Sigmoid colon (tissue), 6 donors: ENCODE measurements at regions not wholly inside any gene's neighbourhood (a gene's known extent, or its start where the extent isn't known, plus 50 kb on each side); places are given as distances from the start of the nearest gene placed in this dataset.

ENCODE experiments used
- DNase-seq: peaks from one replicate; pipeline ENCODE4 v3.0.0-alpha.2; 2019
- H3K27ac ChIP-seq, 4 donors: fragments of 200-600 bp; sonication (generic); one replicate each; pipeline ENCODE4 v1.5.1; 2016 to 2019; ENCODE audit warnings: mild to moderate bottlenecking in 1 of 4
- H3K27me3 ChIP-seq, 3 donors: fragments of 200-600 bp; sonication (generic); one replicate each; pipeline ENCODE4 v1.5.1; 2019; ENCODE audit warnings: mild to moderate bottlenecking in 1 of 3
- H3K36me3 ChIP-seq, 4 donors: fragments of 200-600 bp; sonication (generic); one replicate each; pipeline ENCODE4 v1.5.1; 2016 to 2019
- H3K4me1 ChIP-seq, 4 donors: fragments of 200-600 bp; sonication (generic); one replicate each; pipeline ENCODE4 v1.5.1; 2017 to 2019
- H3K4me3 ChIP-seq, 4 donors: fragments of 200-600 bp; sonication (generic); one replicate each; pipeline ENCODE4 v1.5.1; 2017 to 2019; ENCODE audit warnings: mild to moderate bottlenecking in 2 of 4, moderate library complexity in 1 of 4
- H3K9me3 ChIP-seq, 4 donors: fragments of 200-600 bp in 3 of 4; sonication (generic) in 3 of 4; one replicate each; pipeline versions ENCODE4 v1.5.1 to v1.6.1; 2013 to 2019
- CTCF ChIP-seq, 4 experiments: fragments of 450-650 bp in 3 of 4; fragments of 200-600 bp in 1 of 4; IDR thresholded peaks; one replicate each; pipeline ENCODE4 v1.5.1; 2016 to 2019; ENCODE audit warnings: antibody characterized with exemption in 4 of 4, mild to moderate bottlenecking in 3 of 4, moderate library complexity in 2 of 4
- EP300 ChIP-seq, 4 donors: sonication (generic); formaldehyde crosslinking; IDR thresholded peaks; one replicate each; pipeline ENCODE4 v1.6.1; 2017; ENCODE audit warnings: antibody characterized with exemption in 4 of 4
- POLR2A ChIP-seq, 2 donors: fragments of 450-650 bp; IDR thresholded peaks; one replicate each; pipeline ENCODE4 v1.6.1; 2016; ENCODE audit warnings: antibody characterized with exemption in 2 of 2, mild to moderate bottlenecking in 2 of 2, moderate library complexity in 2 of 2
- POLR2AphosphoS5 ChIP-seq, 4 donors: sonication (generic); formaldehyde crosslinking; IDR thresholded peaks; one replicate each; pipeline ENCODE4 v1.6.1; 2017; ENCODE audit warnings: antibody characterized with exemption in 4 of 4
- WGBS, 2 donors: extraction: QIAGEN DNeasy Blood & Tissue Kit; methylation state at CpG; one replicate each; pipeline ENCODE4 v1.1.7; 2013; 5-methylcytosine and 5-hydroxymethylcytosine counted together
- intact Hi-C: fragments of 100-400 bp; cut with DNase I; formaldehyde crosslinking; loops from one replicate; pipeline ENCODE4 v1.15.1; 2023
- donor health status: healthy with polysubstance abuse.
- donor health status: healthy.

GRCh38 chr12:58097741-58098140, 156.4 kb downstream of the ATP23 start:
- H3K4me1 ChIP-seq: no peaks in the 10 kb centered on the region
- TF ChIP-seq POLR2AphosphoS5 (IDR thresholded peaks at IDR 0.05) (no peak), EP300 (IDR thresholded peaks at IDR 0.05) (no peak), CTCF (IDR thresholded peaks at IDR 0.05) (no peak), POLR2A (IDR thresholded peaks at IDR 0.05) (no peak)
- no peak for DNase-seq
- 75 to 81% methylated on average over 3 of the region's 3 CpGs for WGBS, 2 donors
- H3K36me3 ChIP-seq: no peaks in the 10 kb centered on the region
- intact Hi-C loops: no loop called here
- H3K27ac ChIP-seq: no peak overlapping the region
- no peak overlapping the region for H3K4me3 ChIP-seq
- H3K9me3 ChIP-seq: peaks cover 0 to 3% (median 1%) of the 10 kb centered on the region in 4 donors
- no peaks in the 10 kb centered on the region for H3K27me3 ChIP-seq

- intact Hi-C loops: no loop called here
- no peaks in the 10 kb centered on the region for H3K27me3 ChIP-seq
- peaks cover 0 to 3% (median 1%) of the 10 kb centered on the region in 4 donors for H3K9me3 ChIP-seq
- 79% methylated on average over 4 of the region's 4 CpGs for WGBS, 2 donors
- no peak for DNase-seq
- TF ChIP-seq CTCF (IDR thresholded peaks at IDR 0.05) (no peak), POLR2AphosphoS5 (IDR thresholded peaks at IDR 0.05) (no peak), EP300 (IDR thresholded peaks at IDR 0.05) (no peak), POLR2A (IDR thresholded peaks at IDR 0.05) (no peak)
- no peaks in the 10 kb centered on the region for H3K36me3 ChIP-seq
- H3K4me1 ChIP-seq: no peaks in the 10 kb centered on the region
- H3K4me3 ChIP-seq: no peak overlapping the region
- no peak overlapping the region for H3K27ac ChIP-seq
Measured at GRCh38 chr12:58099476-58099875, 158.1 kb downstream of the ATP23 start.

GRCh38 chr12:58104351-58104755, 163.0 kb downstream of the ATP23 start:
- H3K9me3 ChIP-seq: peaks cover 0 to 3% (median 1%) of the 10 kb centered on the region in 4 donors
- no peak for TF ChIP-seq POLR2A (IDR thresholded peaks at IDR 0.05)
- no peak for TF ChIP-seq CTCF (IDR thresholded peaks at IDR 0.05)
- no peak for TF ChIP-seq EP300 (IDR thresholded peaks at IDR 0.05)
- no peak for TF ChIP-seq POLR2AphosphoS5 (IDR thresholded peaks at IDR 0.05)
- no peaks in the 10 kb centered on the region for H3K36me3 ChIP-seq
- intact Hi-C loops: no loop called here
- H3K4me1 ChIP-seq: no peaks in the 10 kb centered on the region
- H3K27ac ChIP-seq: no peak overlapping the region
- DNase-seq: no peak
- no peaks in the 10 kb centered on the region for H3K27me3 ChIP-seq
- H3K4me3 ChIP-seq: no peak overlapping the region
- 75 to 77% methylated on average over 4 of the region's 4 CpGs for WGBS, 2 donors

- Histone ChIP-seq H3K4me1 (no peaks in the 10 kb centered on the region), H3K4me3 (no peak overlapping the region), H3K27me3 (no peaks in the 10 kb centered on the region), H3K9me3 (peaks cover 0 to 3% (median 1%) of the 10 kb centered on the region in 4 donors), H3K36me3 (no peaks in the 10 kb centered on the region), H3K27ac (no peak overlapping the region)
- DNase-seq: no peak
- intact Hi-C loops: no loop called here
- TF ChIP-seq POLR2AphosphoS5 (IDR thresholded peaks at IDR 0.05) (no peak), CTCF (IDR thresholded peaks at IDR 0.05) (no peak), EP300 (IDR thresholded peaks at IDR 0.05) (no peak), POLR2A (IDR thresholded peaks at IDR 0.05) (no peak)
- 93 to 94% methylated on average over 10 of the region's 10 CpGs for WGBS, 2 donors
Measured at GRCh38 chr12:58105225-58106119, 164.1 kb downstream of the ATP23 start.
